Activated naive CD4-positive, alpha-beta T cell treated with anti-CD3 and anti-CD28 coated beads, Interleukin-2, amount 10 ng/mL, durations not matched to agents 7 days and 5 days (primary cell): ENCODE measurements at regions not wholly inside any gene's neighbourhood (a gene's known extent, or its start where the extent isn't known, plus 50 kb on each side); places are given as distances from the start of the nearest gene placed in this dataset.
"Not testable (repeated sequence)": the region's sequence is repeated elsewhere in the genome, so short reads cannot be mapped to it uniquely, and the experiment has no call there.

Experiments used
- CTCF ChIA-PET: fragments of 350-600 bp; sonication (Branson Sonifier 250); formaldehyde crosslinking; loops from one replicate; lab custom pipeline; 2021; ENCODE audit warnings: antibody characterized with exemption; lab: Charles Lee
- DNase-seq: peaks from one replicate; pipeline ENCODE4 v3.0.0-alpha.2; 2020
- H3K27ac Mint-ChIP-seq: one replicate; pipeline ENCODE4 v1.8.0; 2021; ENCODE audit warnings: mild to moderate bottlenecking, moderate library complexity, mixed read lengths
- H3K27me3 Mint-ChIP-seq: one replicate; pipeline ENCODE4 v1.8.0; 2021; ENCODE audit warnings: mild to moderate bottlenecking, mixed read lengths
- H3K36me3 Mint-ChIP-seq: one replicate; pipeline ENCODE4 v1.8.0; 2021; ENCODE audit warnings: mixed read lengths
- H3K4me1 Mint-ChIP-seq: one replicate; pipeline ENCODE4 v1.8.0; 2021; ENCODE audit warnings: mixed read lengths
- H3K4me3 Mint-ChIP-seq: one replicate; pipeline ENCODE4 v1.8.0; 2021; ENCODE audit warnings: mild to moderate bottlenecking, moderate library complexity, mixed read lengths
- H3K9me3 Mint-ChIP-seq: one replicate; pipeline ENCODE4 v1.8.0; 2021; ENCODE audit warnings: mixed read lengths

- Mint-ChIP-seq H3K4me3 (no peak overlapping the region), H3K9me3 (no peaks in the 10 kb centered on the region), H3K4me1 (no peaks in the 10 kb centered on the region), H3K27ac (no peak overlapping the region), H3K36me3 (no peaks in the 10 kb centered on the region), H3K27me3 (no peaks in the 10 kb centered on the region)
- DNase-seq: no peak
- CTCF ChIA-PET: no interaction called here
Measured at GRCh38 chr18:64710105-64710861, 561.4 kb upstream of the LINC00305 start.

GRCh38 chr18:64707052-64707451 lies 558.2 kb upstream of the LINC00305 start:
- Mint-ChIP-seq H3K36me3 (no peaks in the 10 kb centered on the region), H3K9me3 (peaks cover 2% of the 10 kb centered on the region), H3K27me3 (no peaks in the 10 kb centered on the region), H3K4me1 (no peaks in the 10 kb centered on the region), H3K27ac (no peak overlapping the region), H3K4me3 (no peak overlapping the region)
- CTCF ChIA-PET: no interaction called here
- DNase-seq: no peak

- no peak overlapping the region for H3K4me3 Mint-ChIP-seq
- no peaks in the 10 kb centered on the region for H3K36me3 Mint-ChIP-seq
- H3K9me3 Mint-ChIP-seq: peaks cover 4% of the 10 kb centered on the region
- H3K4me1 Mint-ChIP-seq: no peaks in the 10 kb centered on the region
- no peak overlapping the region for H3K27ac Mint-ChIP-seq
- CTCF ChIA-PET: no interaction called here
- no peak for DNase-seq
- no peaks in the 10 kb centered on the region for H3K27me3 Mint-ChIP-seq
Measured at GRCh38 chr18:64699081-64699480, 550.2 kb upstream of the LINC00305 start.

GRCh38 chr18:64695851-64696553 lies 547.1 kb upstream of the LINC00305 start:
- DNase-seq: no peak
- no peaks in the 10 kb centered on the region for H3K27me3 Mint-ChIP-seq
- no peak overlapping the region for H3K4me3 Mint-ChIP-seq
- no peak overlapping the region for H3K27ac Mint-ChIP-seq
- H3K9me3 Mint-ChIP-seq: peaks cover 6% of the 10 kb centered on the region
- H3K36me3 Mint-ChIP-seq: no peaks in the 10 kb centered on the region
- CTCF ChIA-PET: no interaction called here
- H3K4me1 Mint-ChIP-seq: no peaks in the 10 kb centered on the region

GRCh38 chr18:64693766-64694165 lies 544.9 kb upstream of the LINC00305 start:
- no peak overlapping the region for H3K4me3 Mint-ChIP-seq
- no peaks in the 10 kb centered on the region for H3K36me3 Mint-ChIP-seq
- H3K27ac Mint-ChIP-seq: no peak overlapping the region
- H3K9me3 Mint-ChIP-seq: peaks cover 10% of the 10 kb centered on the region
- H3K4me1 Mint-ChIP-seq: no peaks in the 10 kb centered on the region
- CTCF ChIA-PET: no interaction called here
- DNase-seq: no peak
- no peaks in the 10 kb centered on the region for H3K27me3 Mint-ChIP-seq

- H3K9me3 Mint-ChIP-seq: peaks cover 10% of the 10 kb centered on the region
- H3K27me3 Mint-ChIP-seq: no peaks in the 10 kb centered on the region
- no peak overlapping the region for H3K27ac Mint-ChIP-seq
- no peak for DNase-seq
- H3K36me3 Mint-ChIP-seq: no peaks in the 10 kb centered on the region
- no peak overlapping the region for H3K4me3 Mint-ChIP-seq
- H3K4me1 Mint-ChIP-seq: no peaks in the 10 kb centered on the region
- CTCF ChIA-PET: no interaction called here
Measured at GRCh38 chr18:64692826-64693225, 543.9 kb upstream of the LINC00305 start.

- no peaks in the 10 kb centered on the region for H3K36me3 Mint-ChIP-seq
- no peaks in the 10 kb centered on the region for H3K4me1 Mint-ChIP-seq
- H3K27ac Mint-ChIP-seq: no peak overlapping the region
- no peak overlapping the region for H3K4me3 Mint-ChIP-seq
- CTCF ChIA-PET: no interaction called here
- DNase-seq: no peak
- peaks cover 11% of the 10 kb centered on the region for H3K9me3 Mint-ChIP-seq
- no peaks in the 10 kb centered on the region for H3K27me3 Mint-ChIP-seq
Measured at GRCh38 chr18:64679121-64679520, 530.2 kb upstream of the LINC00305 start.

GRCh38 chr18:64678048-64678447 lies 529.2 kb upstream of the LINC00305 start:
- DNase-seq: no peak
- Mint-ChIP-seq H3K36me3 (no peaks in the 10 kb centered on the region), H3K27me3 (no peaks in the 10 kb centered on the region), H3K27ac (no peak overlapping the region), H3K9me3 (peaks cover 11% of the 10 kb centered on the region), H3K4me3 (no peak overlapping the region), H3K4me1 (no peaks in the 10 kb centered on the region)
- CTCF ChIA-PET: no interaction called here

- no peak overlapping the region for H3K27ac Mint-ChIP-seq
Measured at GRCh38 chr18:64674694-64675093, 525.8 kb upstream of the LINC00305 start.

GRCh38 chr18:64671293-64671692 lies 522.4 kb upstream of the LINC00305 start:
- H3K4me3 Mint-ChIP-seq, H3K4me1 Mint-ChIP-seq, H3K36me3 Mint-ChIP-seq, H3K27me3 Mint-ChIP-seq, H3K27ac Mint-ChIP-seq, DNase-seq, CTCF ChIA-PET: not testable (repeated sequence)
- peaks cover 10% of the 10 kb centered on the region for H3K9me3 Mint-ChIP-seq

More at GRCh38 chr18:64674694-64675093, 525.8 kb upstream of the LINC00305 start:
- Mint-ChIP-seq H3K27me3 (no peaks in the 10 kb centered on the region), H3K36me3 (no peaks in the 10 kb centered on the region), H3K4me3 (no peak overlapping the region), H3K9me3 (peaks cover 10% of the 10 kb centered on the region), H3K4me1 (no peaks in the 10 kb centered on the region)
- CTCF ChIA-PET: no interaction called here
- no peak for DNase-seq

GRCh38 chr18:64668461-64668962 lies 519.6 kb upstream of the LINC00305 start:
- Mint-ChIP-seq H3K4me3 (no peak overlapping the region), H3K27me3 (no peaks in the 10 kb centered on the region), H3K36me3 (no peaks in the 10 kb centered on the region), H3K4me1 (no peaks in the 10 kb centered on the region), H3K9me3 (peaks cover 7% of the 10 kb centered on the region), H3K27ac (no peak overlapping the region)
- DNase-seq: no peak
- CTCF ChIA-PET: no interaction called here

GRCh38 chr18:64663086-64663485 lies 514.2 kb upstream of the LINC00305 start:
- no peak for DNase-seq
- peaks cover 5% of the 10 kb centered on the region for H3K9me3 Mint-ChIP-seq
- no peaks in the 10 kb centered on the region for H3K36me3 Mint-ChIP-seq
- H3K4me1 Mint-ChIP-seq: no peaks in the 10 kb centered on the region
- no peaks in the 10 kb centered on the region for H3K27me3 Mint-ChIP-seq
- H3K27ac Mint-ChIP-seq: no peak overlapping the region
- CTCF ChIA-PET: no interaction called here
- no peak overlapping the region for H3K4me3 Mint-ChIP-seq

GRCh38 chr18:64659196-64659595 lies 510.3 kb upstream of the LINC00305 start:
- DNase-seq: no peak
- Mint-ChIP-seq H3K4me3 (no peak overlapping the region), H3K27me3 (no peaks in the 10 kb centered on the region), H3K9me3 (peaks cover 5% of the 10 kb centered on the region), H3K4me1 (no peaks in the 10 kb centered on the region), H3K27ac (no peak overlapping the region), H3K36me3 (no peaks in the 10 kb centered on the region)
- CTCF ChIA-PET: no interaction called here

- DNase-seq: no peak
- H3K4me1 Mint-ChIP-seq: no peaks in the 10 kb centered on the region
- no peaks in the 10 kb centered on the region for H3K36me3 Mint-ChIP-seq
- H3K27ac Mint-ChIP-seq: no peak overlapping the region
- H3K27me3 Mint-ChIP-seq: no peaks in the 10 kb centered on the region
- CTCF ChIA-PET: no interaction called here
- no peak overlapping the region for H3K4me3 Mint-ChIP-seq
- H3K9me3 Mint-ChIP-seq: peaks cover 1% of the 10 kb centered on the region
Measured at GRCh38 chr18:64653068-64653467, 504.2 kb upstream of the LINC00305 start.

- no peak overlapping the region for H3K4me3 Mint-ChIP-seq
- H3K4me1 Mint-ChIP-seq: no peaks in the 10 kb centered on the region
- H3K9me3 Mint-ChIP-seq: peaks cover 1% of the 10 kb centered on the region
- no peaks in the 10 kb centered on the region for H3K27me3 Mint-ChIP-seq
- CTCF ChIA-PET: no interaction called here
- no peak overlapping the region for H3K27ac Mint-ChIP-seq
- H3K36me3 Mint-ChIP-seq: no peaks in the 10 kb centered on the region
- DNase-seq: no peak
Measured at GRCh38 chr18:64650068-64650467, 501.2 kb upstream of the LINC00305 start.
